SHP77 treated with DMSO at 0.1 percent for 48 hours (cell line): ENCODE measurements at regions not wholly inside any gene's neighbourhood (a gene's known extent, or its start where the extent isn't known, plus 50 kb on each side); places are given as distances from the start of the nearest gene placed in this dataset.
"Not testable (repeated sequence)": the region's sequence is repeated elsewhere in the genome, so short reads cannot be mapped to it uniquely, and the experiment has no call there.

Source experiments
- DNase-seq: peaks from one replicate; lab custom pipeline; 2025; lab: John Stamatoyannopoulos, UW

DNA sequence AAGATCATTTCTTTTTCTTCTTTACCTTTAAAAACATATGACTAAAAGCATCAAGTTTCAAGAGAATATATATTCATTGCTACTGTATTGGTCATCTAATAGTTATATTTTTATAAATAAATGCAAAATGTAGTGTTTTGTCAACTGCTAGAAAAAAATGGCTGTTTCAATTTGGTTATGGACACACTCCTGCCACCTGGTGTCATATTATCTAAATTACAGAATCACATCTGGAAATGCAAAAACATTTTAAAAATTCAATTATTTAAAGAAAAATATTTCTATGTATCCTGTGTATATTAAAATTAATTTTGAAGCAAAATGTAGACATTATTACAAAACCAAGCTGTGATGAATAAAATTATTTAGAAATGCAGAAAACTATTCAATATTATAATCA, 329.4 kb upstream of the PCDH18 start:
- no peak for DNase-seq

DNA sequence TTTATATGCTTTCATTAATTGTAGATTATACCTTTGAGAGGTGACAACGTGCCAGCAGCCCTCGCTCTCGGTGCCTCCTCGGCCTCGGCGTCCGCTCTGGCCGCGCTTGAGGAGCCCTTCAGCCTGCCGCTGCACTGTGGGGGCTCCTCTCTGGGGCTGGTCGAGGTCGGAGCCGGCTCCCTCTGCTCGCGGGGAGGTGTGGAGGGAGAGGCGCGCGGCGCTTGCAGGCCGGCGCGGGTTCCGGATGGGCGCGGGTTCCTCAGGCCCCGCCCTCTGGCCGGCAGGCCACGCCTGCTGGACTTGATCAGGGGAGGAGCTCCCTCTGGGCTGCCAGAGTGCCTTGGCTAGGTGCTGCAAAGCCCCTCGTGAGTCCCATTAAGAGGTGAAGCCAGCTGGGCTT, 321.1 kb upstream of the PCDH18 start:
- no peak for DNase-seq

DNA sequence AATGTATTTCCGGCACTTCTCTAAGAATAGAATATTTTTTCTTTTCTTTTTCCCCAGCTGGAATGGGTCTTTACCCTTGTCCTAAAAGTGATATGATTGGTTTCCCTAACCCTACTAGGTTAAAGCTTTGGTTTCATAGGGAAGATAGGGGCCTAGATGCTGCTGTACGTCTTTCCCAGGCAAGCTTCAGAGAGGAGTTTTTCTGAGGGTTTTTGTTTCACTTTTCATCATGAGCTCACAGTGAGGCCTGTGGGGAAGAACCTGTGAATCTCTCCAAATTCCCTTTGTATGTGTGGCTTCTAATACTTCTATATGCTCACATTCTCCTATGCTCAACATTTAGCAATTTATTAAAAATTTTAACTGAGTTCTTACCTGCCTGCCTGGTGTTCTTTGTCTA, 320.0 kb upstream of the PCDH18 start:
- no peak for DNase-seq

DNA sequence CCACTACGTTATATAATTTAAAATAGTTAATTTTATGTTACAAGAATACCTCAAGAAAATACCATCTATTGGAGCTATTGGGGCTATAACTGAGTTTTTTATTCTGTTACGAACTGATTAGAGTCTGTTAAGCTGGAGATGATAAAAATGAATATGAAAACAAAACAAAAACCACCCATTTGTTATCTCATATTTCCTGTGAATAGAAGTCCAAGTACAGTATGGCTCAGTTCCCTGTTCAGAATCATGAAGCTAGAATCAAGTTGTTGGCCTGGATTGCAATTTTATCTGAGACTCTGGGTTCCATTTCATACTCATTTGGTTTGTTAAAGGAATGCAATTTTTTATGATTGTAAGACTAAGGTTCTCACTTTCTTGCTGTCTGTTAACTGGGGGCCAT, 319.1 kb upstream of the PCDH18 start:
- no peak for DNase-seq

DNA sequence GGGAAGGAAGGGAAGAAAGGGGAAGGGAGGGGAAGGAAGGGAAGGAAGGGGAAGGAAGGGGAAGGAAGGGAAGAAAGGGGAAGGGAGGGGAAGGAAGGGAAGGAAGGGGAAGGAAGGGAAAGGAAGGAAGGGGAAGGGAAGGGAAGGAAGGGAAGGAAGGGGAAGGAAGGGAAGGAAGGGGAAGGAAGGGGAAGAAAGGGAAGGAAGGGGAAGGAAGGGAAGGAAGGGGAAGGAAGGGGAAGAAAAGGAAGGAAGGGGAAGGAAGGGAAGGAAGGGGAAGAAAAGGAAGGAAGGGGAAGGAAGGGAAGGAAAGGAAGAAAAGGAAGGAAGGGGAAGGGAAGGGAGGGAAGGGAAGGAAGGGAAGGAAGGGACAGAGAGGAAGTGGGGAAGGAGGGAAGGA, 295.7 kb upstream of the PCDH18 start:
- DNase-seq = not testable (repeated sequence)

DNA sequence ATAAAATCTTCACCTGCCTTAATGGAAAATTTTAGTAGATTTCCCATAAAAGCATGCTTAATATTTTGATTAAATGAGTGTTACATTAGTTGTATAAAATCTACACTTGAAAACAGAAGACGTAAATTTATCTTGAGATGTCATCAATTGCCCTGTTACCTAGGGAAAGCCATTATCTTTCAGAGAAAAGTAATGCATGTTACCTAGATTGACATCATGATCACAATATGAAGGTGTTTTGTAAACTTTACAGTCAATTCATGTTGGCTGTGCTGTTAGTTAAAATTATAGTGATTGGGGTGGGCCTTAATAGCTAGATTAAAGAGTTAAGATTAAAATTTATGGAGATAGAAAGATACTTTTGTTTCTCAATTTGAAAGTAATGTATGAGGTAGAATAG, 293.2 kb upstream of the PCDH18 start:
- no peak for DNase-seq

DNA sequence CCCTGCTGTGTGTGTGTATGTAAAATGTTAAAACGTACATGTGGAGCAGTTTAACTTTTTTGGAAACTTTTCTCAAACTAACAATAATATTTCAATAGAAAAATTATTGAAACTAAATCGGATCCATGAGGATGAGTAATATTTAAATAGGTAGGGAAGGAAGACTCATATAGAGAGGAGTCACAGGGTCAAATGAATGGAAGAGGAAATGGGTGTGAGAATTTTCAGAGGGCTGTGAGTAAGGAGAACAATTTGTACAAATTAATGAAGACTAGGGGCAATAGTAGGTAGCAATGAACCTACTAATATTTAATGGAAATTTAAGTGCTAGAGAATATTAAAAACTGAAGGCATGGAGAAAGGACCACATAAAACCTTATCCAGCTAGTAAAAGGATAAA, 290.7 kb upstream of the PCDH18 start:
- DNase-seq = no peak

DNA sequence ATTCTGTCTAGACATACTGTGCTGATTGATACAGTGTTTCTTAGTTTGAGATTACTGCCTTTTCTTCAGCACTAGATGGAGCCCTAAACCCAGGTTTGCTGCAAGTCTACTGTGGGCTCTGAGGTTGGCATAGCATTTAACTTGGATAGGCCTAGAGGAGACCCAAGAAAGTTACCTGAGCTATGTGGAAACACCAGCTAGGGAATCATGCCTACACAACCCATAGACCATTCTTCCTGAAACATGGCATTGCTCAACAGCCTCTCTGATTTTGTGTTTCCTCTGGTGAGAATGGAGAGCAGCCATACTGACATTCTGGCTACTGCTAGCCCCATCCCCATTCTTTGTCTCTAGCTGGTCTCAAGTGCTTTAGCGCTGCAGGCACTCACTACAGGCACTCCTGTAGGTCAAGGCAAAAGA, 287.7 kb upstream of the PCDH18 start:
- no peak for DNase-seq

DNA sequence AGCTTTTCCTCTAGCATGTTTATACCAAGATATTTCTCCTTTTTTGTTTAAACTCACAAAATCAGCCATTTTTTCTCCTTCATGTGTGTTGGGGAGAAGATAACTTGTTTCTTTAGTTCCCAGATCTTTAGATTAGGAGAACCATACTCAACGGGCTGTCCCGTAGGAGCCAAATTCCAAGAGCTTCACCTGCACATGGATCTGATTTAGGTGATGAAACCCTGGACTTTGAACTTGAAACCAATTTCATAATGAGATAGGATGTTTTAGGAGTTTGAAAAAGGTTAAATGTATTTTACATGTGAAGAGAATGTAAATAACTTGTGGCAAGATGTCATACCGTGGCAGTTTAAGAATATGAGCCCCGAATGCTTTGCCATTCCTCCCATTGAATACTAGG, 280.0 kb upstream of the PCDH18 start:
- no peak for DNase-seq

DNA sequence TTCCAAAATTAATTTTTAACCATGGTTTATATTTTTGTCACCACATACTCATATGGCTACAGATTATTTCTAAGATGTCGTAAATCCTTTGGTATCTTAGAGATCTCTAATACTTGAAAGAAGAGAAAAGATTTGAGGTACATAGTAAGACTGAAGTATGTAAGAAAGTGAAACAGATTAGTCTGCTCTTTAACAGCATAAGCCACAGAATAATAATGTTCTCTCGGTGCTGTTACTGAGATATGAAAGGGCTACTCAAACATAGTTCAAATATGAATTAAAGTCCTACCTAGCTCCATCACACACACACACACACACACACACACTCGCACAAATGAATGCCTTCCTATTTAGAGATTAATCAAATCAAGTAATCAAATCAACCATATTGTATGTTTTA, 274.1 kb upstream of the PCDH18 start:
- no peak for DNase-seq

DNA sequence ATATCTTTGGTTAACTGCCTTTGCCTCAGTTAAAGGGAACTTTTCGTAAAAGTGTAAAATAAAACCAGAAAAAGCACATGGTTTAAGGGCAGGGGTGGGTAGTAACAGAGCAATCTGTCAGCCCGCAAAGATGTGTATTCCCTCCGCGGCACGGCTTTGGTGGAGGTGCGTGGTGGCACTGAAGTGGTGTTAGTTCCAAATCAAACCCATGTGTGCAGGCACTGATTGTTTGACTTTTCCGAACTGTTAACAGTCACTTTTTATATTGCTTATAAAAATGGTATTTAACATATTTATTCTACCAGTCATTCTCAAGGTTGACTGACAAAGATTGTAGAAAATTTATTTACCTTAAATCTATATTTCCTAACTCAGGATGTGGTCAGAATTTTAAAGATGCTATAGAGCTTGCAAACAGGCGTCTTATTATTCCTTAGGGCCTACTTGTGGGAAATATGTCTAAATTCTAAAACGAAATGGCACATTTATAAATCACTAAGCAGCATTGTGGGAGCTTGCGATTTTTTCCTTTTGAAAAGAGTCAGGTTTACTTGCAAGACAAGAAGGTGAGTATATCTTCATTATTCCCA, 272.7 kb upstream of the PCDH18 start:
- no peak for DNase-seq

DNA sequence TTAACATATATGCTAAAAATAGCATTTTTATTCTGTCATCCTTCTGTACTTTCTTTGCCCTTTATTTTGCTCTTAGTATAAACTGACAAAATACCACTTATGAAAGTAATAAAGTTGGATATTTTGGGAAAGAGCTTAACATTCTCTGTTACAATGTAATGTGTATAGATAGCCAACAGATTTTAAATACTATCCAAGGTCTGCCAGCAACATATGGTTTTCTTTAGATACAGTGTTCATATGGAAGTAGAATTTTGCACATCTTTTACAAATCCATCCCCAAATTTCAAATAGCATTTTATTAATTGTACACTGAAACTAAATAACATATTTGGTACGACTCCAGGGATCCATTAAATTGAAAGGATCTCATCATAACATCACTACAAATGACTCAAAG, 268.6 kb upstream of the PCDH18 start:
- DNase-seq = no peak

DNA sequence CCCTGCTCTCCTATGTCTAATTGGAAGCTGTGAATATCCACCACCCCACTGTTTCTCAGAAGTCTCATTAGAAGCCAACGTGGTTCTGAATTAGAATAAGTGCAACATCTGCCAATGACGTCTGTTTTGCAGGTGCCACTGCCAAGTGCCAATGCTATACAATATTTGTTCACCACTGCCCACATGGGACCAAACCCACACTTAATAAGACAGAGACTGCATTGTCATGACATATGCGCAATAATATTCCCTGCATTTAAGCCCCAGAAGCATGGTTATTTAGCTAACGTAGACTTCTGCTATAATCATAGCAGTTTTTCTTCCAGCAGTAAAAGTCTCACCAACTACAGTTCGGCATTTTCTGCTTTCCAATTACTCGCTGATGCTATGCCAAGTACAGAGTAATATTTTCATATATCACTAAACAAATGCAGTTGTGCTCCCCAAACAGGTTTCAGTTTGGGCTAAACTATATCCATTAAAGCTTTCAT, 262.5 kb upstream of the PCDH18 start:
- peak; percentile 39 for DNase-seq

DNA sequence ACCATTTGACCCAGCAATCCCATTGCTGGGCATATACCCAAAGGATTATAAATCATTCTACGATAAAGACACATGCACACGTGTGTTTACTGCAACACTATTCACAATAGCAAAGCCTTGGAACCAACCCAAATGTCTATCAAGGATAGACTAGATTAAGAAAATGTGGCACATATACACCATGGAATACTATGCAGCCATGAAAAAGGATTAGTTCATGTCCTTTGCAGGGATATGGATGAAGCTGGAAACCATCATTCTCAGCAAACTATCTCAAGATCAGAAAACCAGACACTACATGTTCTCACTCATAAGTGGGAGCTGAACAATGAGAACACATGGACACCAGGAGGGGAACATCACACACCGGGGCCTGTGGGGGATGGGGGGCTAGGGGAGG, 257.0 kb upstream of the PCDH18 start:
- not testable (repeated sequence) for DNase-seq

DNA sequence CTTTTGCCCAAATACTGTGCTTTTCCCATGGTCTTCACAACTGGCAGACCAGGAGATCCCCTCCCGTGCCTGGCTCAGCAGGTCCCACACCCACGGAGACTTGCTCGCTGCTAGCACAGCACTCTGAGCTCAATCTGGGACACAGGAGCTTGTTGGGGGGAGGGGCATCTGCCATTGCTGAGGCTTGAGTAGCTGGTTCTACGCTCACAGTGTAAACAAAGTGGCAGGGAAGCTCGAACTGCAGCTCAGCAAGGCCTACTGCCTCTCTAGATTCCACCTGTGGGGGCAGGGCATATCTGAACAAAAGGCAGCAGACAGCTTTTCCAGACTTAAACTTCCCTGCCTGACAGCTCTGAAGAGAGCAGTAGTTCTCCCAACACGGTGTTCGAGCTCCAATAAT, 251.6 kb upstream of the PCDH18 start:
- DNase-seq = not testable (repeated sequence)

DNA sequence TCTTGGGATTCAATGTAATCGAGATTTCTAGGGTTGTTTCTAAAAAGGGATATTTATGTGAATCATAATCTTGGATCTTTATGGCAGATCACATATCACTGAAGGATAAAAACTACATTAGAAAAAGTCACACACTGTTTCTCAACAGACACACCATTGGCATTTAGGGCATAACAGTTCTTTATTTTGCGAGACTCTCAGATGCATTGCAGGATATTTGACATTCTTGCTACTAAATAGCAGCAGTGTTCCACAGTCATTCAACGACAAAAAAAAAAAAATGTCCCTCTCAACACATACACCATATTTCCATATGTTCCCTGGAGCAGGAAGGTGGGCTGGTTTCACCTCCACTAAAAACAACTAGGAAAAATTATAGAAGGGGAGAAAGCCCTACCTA, 243.4 kb upstream of the PCDH18 start:
- DNase-seq = no peak

DNA sequence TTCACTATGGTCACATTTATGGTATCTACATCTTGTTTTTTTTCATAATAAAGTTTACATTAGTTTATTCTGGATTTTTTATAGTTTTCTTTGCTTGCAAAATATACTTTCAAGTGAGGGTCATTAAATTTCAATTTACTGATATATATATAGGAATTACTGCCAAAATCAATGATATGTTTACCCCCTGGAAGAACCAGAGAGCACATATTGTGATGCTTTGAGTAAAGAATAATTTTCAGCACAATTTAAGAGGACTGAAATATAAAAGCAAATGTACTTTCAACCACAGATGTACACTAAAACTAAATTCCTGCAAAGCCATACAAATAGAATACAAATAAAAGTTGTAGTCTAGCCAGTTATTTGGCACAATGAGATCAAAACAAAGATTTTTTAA, 242.2 kb upstream of the PCDH18 start:
- DNase-seq = no peak

DNA sequence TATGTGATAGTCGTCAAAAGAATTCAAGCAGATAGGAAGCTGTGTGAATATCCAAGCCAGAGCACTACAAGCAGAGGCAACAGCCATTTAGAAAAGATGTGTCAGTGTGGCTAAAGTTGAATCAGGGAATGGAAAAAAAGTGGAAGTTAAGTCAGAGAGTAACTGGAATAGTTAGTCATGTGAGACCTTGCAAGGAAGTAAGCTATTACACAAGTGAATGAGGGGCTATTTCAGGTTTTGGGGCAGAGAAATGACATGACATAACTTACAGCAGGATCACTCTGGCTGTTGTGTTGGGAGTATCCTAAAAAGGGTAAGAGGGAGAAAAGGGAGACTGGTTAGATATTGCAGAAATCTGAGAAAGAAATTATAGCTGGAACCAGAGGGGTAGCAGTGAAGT, 236.6 kb upstream of the PCDH18 start:
- no peak for DNase-seq

DNA sequence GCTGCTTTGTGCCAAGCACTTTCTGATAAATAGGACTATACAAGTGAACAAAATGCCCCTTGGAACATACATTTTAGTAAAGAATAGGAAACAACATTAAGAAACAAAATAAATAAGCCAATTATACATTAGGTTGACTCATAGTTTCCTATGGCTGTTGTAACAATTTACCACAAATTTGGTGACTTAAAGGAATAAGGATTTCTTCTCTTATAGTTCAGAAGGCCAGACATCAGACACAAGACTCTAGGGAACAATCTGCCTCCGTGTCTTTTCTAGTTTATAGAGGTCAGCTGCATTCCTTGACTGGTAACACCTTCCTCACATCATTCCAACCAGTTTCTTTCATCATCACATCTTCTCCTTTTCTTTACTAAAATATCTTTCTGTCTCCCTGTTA, 235.9 kb upstream of the PCDH18 start:
- DNase-seq = no peak

DNA sequence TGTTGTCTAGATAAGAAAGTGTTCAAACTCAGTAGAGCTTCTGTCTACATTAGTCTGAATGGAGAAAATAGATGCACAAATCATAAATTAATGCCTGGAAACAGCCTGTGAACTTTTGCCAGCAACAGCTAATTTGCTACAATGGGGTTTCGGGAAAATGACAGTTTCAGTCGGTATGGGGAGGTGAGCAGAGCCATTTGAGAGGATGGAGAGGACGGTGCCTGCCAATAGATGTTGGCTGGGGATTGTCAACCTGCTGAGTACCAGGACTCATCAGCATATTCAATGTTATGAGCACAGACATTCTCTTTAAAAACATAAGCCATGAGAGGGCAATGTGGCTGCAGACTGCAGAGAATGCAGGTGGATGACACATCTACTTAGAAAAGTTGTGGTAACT, 230.3 kb upstream of the PCDH18 start:
- DNase-seq = no peak

DNA sequence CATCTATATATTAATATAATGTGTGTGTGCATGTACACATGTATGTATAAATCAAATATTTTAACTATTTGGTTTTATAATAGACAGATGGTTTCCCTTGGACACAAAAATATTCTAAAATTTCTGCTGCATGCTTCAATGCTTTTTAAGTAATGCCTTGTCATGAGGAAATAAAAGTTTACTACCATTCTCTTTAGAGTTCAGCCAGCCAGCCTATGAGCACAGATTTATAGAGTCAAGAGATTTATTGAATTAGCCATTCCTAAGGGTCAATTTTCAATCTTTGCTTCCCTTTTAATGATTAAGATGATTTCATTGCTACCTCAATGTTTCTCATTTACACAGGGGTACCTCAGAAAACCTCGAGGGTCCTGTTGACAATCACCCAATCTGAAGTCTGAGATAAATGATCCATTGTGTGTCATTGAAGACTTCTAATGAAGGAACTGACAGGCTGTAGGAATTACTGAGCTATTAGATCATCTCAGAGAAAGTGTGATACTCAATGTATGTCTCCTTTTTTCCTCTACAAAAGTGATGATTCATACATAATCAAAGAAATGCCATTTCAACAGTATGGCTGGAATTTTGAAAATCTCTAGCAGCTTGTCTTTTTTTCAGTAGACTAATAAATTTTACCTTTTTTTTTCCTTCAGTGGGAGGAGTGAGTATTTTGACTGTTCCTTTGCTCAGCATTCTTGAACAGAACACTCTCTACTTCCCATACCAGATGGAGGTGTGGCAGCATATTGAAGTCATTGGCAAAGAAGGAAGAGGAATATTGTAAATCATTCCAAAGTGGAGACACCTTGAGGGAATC, 222.6 kb upstream of the PCDH18 start:
- DNase-seq = no peak

DNA sequence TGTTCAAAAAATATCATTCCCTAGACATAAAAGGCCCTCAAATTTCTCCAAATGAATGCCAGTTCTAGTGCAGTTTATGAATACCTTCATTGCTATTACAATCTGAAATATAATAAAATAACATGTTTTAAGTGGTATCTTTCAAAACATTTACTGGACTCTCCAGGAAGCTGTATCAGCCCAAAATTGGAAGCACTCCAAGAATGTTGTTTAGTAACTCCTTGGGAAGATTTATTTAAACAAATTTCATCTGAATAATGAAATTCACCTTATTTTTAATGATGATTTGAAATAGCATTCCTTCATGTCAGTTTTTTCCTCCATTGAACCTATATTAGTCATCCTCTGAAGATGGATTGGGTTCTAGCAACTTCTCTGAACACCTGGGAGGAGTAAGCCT, 217.2 kb upstream of the PCDH18 start:
- no peak for DNase-seq

DNA sequence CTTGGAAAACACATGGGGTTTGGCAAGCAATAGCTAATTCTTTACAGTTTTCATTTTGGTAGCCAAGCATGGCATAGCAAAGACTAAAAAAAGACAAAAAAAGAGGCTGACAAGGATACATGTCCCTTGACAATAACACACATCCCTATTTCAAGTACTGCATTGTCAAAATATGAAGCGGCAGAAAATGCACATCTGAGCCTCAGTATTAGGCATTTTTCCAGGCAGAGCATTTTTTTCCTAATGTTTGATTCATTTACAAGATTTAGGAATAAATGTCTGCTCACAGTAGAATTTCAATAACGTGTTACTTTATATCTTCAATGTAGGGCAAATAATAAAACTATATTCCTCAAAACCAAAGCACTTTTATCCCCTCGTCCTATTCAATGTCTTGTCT, 216.3 kb upstream of the PCDH18 start:
- no peak for DNase-seq

DNA sequence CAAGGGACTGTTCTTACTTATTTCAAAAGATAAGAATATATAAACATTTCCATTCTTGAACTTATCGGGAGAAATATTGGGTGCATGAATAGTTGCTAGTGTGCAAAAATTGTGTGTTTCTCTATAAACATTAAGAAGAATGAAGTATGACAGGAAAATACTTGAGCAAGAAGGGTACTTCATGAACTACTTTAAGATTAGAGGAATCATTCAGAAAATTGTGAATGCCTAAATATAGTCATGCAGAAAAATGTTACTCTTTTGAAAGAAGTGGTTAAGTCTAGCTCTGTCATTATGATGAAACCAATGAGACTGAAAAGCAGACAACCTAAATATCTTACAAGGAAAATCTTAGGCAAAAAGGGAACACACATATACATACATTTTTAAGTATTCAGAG, 207.8 kb upstream of the PCDH18 start:
- DNase-seq = no peak
